PC-3 (cell line): ENCODE measurements at regions not wholly inside any gene's neighbourhood (a gene's known extent, or its start where the extent isn't known, plus 50 kb on each side); places are given as distances from the start of the nearest gene placed in this dataset.

Experiments used
- EZH2 ChIP-seq: fragments of 300-600 bp; sonication (generic); IDR thresholded peaks from one replicate; pipeline ENCODE4 v1.6.1; 2017; ENCODE audit warnings: antibody characterized with exemption, mild to moderate bottlenecking, low read length; ENCODE audit not compliant: unreplicated experiment
- TF ChIP-seq, protein P1 (sequence below): fragments of 300-600 bp; sonication (generic); conservative IDR thresholded peaks from 2 replicates; pipeline ENCODE4 v1.5.1; 2017; ENCODE audit warnings: antibody characterized with exemption, low read depth, mild to moderate bottlenecking, low read length

- no peak for TF ChIP-seq EZH2
- TF ChIP-seq, protein P1, sequence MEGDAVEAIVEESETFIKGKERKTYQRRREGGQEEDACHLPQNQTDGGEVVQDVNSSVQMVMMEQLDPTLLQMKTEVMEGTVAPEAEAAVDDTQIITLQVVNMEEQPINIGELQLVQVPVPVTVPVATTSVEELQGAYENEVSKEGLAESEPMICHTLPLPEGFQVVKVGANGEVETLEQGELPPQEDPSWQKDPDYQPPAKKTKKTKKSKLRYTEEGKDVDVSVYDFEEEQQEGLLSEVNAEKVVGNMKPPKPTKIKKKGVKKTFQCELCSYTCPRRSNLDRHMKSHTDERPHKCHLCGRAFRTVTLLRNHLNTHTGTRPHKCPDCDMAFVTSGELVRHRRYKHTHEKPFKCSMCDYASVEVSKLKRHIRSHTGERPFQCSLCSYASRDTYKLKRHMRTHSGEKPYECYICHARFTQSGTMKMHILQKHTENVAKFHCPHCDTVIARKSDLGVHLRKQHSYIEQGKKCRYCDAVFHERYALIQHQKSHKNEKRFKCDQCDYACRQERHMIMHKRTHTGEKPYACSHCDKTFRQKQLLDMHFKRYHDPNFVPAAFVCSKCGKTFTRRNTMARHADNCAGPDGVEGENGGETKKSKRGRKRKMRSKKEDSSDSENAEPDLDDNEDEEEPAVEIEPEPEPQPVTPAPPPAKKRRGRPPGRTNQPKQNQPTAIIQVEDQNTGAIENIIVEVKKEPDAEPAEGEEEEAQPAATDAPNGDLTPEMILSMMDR: no peak
Measured at GRCh38 chr6:76532647-76533046, 460.2 kb upstream of the IMPG1 start.
